Naive thymus-derived CD4-positive, alpha-beta T cell (primary cell): ENCODE measurements at regions not wholly inside any gene's neighbourhood (a gene's known extent, or its start where the extent isn't known, plus 50 kb on each side); places are given as distances from the start of the nearest gene placed in this dataset.

Experiments used
- ATAC-seq: fragments of 150-1000 bp; cut with Tn5 transposase; 2 replicates; pipeline ENCODE4 v1.10.0; 2021; ENCODE audit warnings: mild to moderate bottlenecking, moderate library complexity
- CTCF ChIA-PET: fragments of 350-600 bp; sonication (Branson Sonifier 250); formaldehyde crosslinking; loops from one replicate; lab custom pipeline; 2021; ENCODE audit warnings: antibody characterized with exemption; lab: Charles Lee
- POLR2A ChIA-PET: fragments of 350-600 bp; sonication (Branson Sonifier 250); formaldehyde crosslinking; loops from one replicate; lab custom pipeline; 2021; ENCODE audit warnings: antibody characterized with exemption, inconsistent platforms; lab: Charles Lee
- DNase-seq, 9 donors: peaks; one replicate each; pipeline versions ENCODE4 v3.0.0 to v3.0.0-alpha.2; 2020 to 2022; ENCODE audit warnings: mixed read lengths in 1 of 9
- H3K27ac ChIP-seq: one replicate; pipeline ENCODE4 v1.7.0; 2013; ENCODE audit warnings: mild to moderate bottlenecking, low read depth, low read length, moderate library complexity
- H3K27me3 ChIP-seq, 2 donors: one replicate each; pipeline ENCODE4 v1.7.0; 2013; ENCODE audit warnings: low read length in 2 of 2, mild to moderate bottlenecking in 2 of 2, moderate library complexity in 2 of 2; ENCODE audit not compliant: control insufficient read depth in 2 of 2, insufficient read depth in 2 of 2
- H3K36me3 ChIP-seq, 3 experiments: 1 replicate in 2 of 3; 2 replicates in 1 of 3; pipeline ENCODE4 v1.7.0; 2013; ENCODE audit warnings: low read length in 3 of 3, mild to moderate bottlenecking in 3 of 3, moderate library complexity in 1 of 3; ENCODE audit not compliant: insufficient read depth in 3 of 3, control insufficient read depth in 2 of 3
- H3K4me1 ChIP-seq, 2 donors: one replicate each; pipeline ENCODE4 v1.7.0; 2013; ENCODE audit warnings: low read length in 2 of 2, mild to moderate bottlenecking in 2 of 2, moderate library complexity in 1 of 2; ENCODE audit not compliant: control insufficient read depth in 2 of 2, insufficient read depth in 2 of 2
- H3K4me3 ChIP-seq: 2 replicates; pipeline ENCODE4 v1.7.0; 2013; ENCODE audit warnings: mild to moderate bottlenecking, low read length
- H3K9me3 ChIP-seq, 3 experiments: 1 replicate in 2 of 3; 2 replicates in 1 of 3; pipeline ENCODE4 v1.7.0; 2013; ENCODE audit warnings: low read length in 3 of 3; ENCODE audit not compliant: control insufficient read depth in 2 of 3
- H3K27ac Mint-ChIP-seq, 9 donors: one replicate each; pipeline ENCODE4 v1.8.0; 2020 to 2022; ENCODE audit warnings: mixed read lengths in 9 of 9, mild to moderate bottlenecking in 8 of 9, moderate library complexity in 5 of 9, inconsistent platforms in 2 of 9
- H3K27me3 Mint-ChIP-seq, 5 donors: one replicate each; pipeline ENCODE4 v1.8.0; 2021 to 2022; ENCODE audit warnings: mixed read lengths in 5 of 5, mild to moderate bottlenecking in 1 of 5
- H3K36me3 Mint-ChIP-seq, 5 donors: one replicate each; pipeline ENCODE4 v1.8.0; 2020 to 2022; ENCODE audit warnings: mixed read lengths in 5 of 5, mild to moderate bottlenecking in 3 of 5, inconsistent platforms in 1 of 5
- H3K4me1 Mint-ChIP-seq, 7 donors: one replicate each; pipeline ENCODE4 v1.8.0; 2020 to 2022; ENCODE audit warnings: mixed read lengths in 7 of 7, mild to moderate bottlenecking in 3 of 7, inconsistent platforms in 1 of 7
- H3K4me3 Mint-ChIP-seq, 10 donors: one replicate each; pipeline ENCODE4 v1.8.0; 2020 to 2022; ENCODE audit warnings: mild to moderate bottlenecking in 10 of 10, mixed read lengths in 10 of 10, moderate library complexity in 6 of 10, inconsistent platforms in 2 of 10
- H3K9me3 Mint-ChIP-seq, 11 donors: one replicate each; pipeline ENCODE4 v1.8.0; 2020 to 2022; ENCODE audit warnings: mixed read lengths in 11 of 11, mild to moderate bottlenecking in 4 of 11, inconsistent platforms in 1 of 11, moderate library complexity in 1 of 11
- intact Hi-C, 2 donors: fragments of 100-400 bp; cut with micrococcal nuclease; formaldehyde crosslinking; loops; one replicate each; pipeline ENCODE4 v1.15.1; 2023

GRCh38 chr10:45500304-45500703, 126.3 kb downstream of the ALOX5 start:
- H3K36me3 ChIP-seq, result no peaks in the 10 kb centered on the region
- H3K4me1 ChIP-seq, result no peaks in the 10 kb centered on the region
- H3K4me1 Mint-ChIP-seq, result peaks cover 3 to 29% (median 11%) of the 10 kb centered on the region in 7 donors
- peaks cover 0 to 5% (median 0%) of the 10 kb centered on the region in 5 donors for H3K27me3 Mint-ChIP-seq
- intact Hi-C loops, result no loop called here
- no peak for DNase-seq
- no peak overlapping the region for H3K27ac ChIP-seq
- peaks cover 6 to 30% (median 10%) of the 10 kb centered on the region in 5 donors for H3K36me3 Mint-ChIP-seq
- H3K9me3 ChIP-seq, result no peaks in the 10 kb centered on the region
- no peak for ATAC-seq
- POLR2A ChIA-PET, result no interaction called here
- no peak overlapping the region for H3K4me3 ChIP-seq
- CTCF ChIA-PET, result no interaction called here
- H3K27ac Mint-ChIP-seq, result no peak overlapping the region
- H3K4me3 Mint-ChIP-seq, result no peak overlapping the region
- H3K27me3 ChIP-seq, result no peaks in the 10 kb centered on the region
- peaks cover 0 to 18% (median 10%) of the 10 kb centered on the region in 11 donors for H3K9me3 Mint-ChIP-seq

GRCh38 chr10:45495438-45496152, 121.6 kb downstream of the ALOX5 start:
- POLR2A ChIA-PET, result no interaction called here
- Histone ChIP-seq H3K36me3 (no peaks in the 10 kb centered on the region), H3K27me3 (no peaks in the 10 kb centered on the region), H3K4me3 (no peak overlapping the region), H3K4me1 (no peaks in the 10 kb centered on the region), H3K9me3 (no peaks in the 10 kb centered on the region), H3K27ac (no peak overlapping the region)
- Mint-ChIP-seq H3K27ac (peak overlapping the region in 2 of 9 donors; percentile 34 to 53), H3K4me3 (no peak overlapping the region), H3K36me3 (peaks cover 12 to 55% (median 38%) of the 10 kb centered on the region in 5 donors), H3K9me3 (peaks cover 0 to 29% (median 11%) of the 10 kb centered on the region in 11 donors), H3K27me3 (peaks cover 0 to 3% (median 0%) of the 10 kb centered on the region in 5 donors), H3K4me1 (peaks cover 3 to 20% (median 11%) of the 10 kb centered on the region in 7 donors)
- ATAC-seq, result no peak
- CTCF ChIA-PET, result no interaction called here
- intact Hi-C loops, result no loop called here
- no peak for DNase-seq
